ENCODE measurements at regions not wholly inside any gene's neighbourhood (a gene's known extent, or its start where the extent isn't known, plus 50 kb on each side); places are given as distances from the start of the nearest gene placed in this dataset.

GRCh38 chr1:19010503-19010902 is 54.0 kb upstream of the IFFO2 start:
- CTCF ChIA-PET, result interaction anchor here (1.0 to 2.3 kb wide), 6 partner anchors 9 to 170 kb away, joined by 3 to 14 read pairs (median 7); no protein-coding TSS in a partner anchor
- Mint-ChIP-seq H3K27ac (peak overlapping the region; percentile 81), H3K4me1 (ENCODE audit: low read depth) (peaks cover 34% of the 10 kb centered on the region), H3K27me3 (peaks cover 3% of the 10 kb centered on the region), H3K9me3 (no peaks in the 10 kb centered on the region), H3K4me3 (no peak overlapping the region), H3K36me3 (ENCODE audit: low read depth) (no peaks in the 10 kb centered on the region)
- TF ChIP-seq, protein P1, sequence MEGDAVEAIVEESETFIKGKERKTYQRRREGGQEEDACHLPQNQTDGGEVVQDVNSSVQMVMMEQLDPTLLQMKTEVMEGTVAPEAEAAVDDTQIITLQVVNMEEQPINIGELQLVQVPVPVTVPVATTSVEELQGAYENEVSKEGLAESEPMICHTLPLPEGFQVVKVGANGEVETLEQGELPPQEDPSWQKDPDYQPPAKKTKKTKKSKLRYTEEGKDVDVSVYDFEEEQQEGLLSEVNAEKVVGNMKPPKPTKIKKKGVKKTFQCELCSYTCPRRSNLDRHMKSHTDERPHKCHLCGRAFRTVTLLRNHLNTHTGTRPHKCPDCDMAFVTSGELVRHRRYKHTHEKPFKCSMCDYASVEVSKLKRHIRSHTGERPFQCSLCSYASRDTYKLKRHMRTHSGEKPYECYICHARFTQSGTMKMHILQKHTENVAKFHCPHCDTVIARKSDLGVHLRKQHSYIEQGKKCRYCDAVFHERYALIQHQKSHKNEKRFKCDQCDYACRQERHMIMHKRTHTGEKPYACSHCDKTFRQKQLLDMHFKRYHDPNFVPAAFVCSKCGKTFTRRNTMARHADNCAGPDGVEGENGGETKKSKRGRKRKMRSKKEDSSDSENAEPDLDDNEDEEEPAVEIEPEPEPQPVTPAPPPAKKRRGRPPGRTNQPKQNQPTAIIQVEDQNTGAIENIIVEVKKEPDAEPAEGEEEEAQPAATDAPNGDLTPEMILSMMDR (IDR thresholded peaks at IDR 0.05), result no peak
- DNase-seq, result no peak
- no peak for ATAC-seq
- intact Hi-C loops (cut with micrococcal nuclease), result no loop called here
- POLR2A ChIA-PET, result interaction anchor here (0.8 to 1.7 kb wide), 4 partner anchors 9 to 83 kb away, joined by 3 to 6 read pairs (median 4); no protein-coding TSS in a partner anchor

DNA sequence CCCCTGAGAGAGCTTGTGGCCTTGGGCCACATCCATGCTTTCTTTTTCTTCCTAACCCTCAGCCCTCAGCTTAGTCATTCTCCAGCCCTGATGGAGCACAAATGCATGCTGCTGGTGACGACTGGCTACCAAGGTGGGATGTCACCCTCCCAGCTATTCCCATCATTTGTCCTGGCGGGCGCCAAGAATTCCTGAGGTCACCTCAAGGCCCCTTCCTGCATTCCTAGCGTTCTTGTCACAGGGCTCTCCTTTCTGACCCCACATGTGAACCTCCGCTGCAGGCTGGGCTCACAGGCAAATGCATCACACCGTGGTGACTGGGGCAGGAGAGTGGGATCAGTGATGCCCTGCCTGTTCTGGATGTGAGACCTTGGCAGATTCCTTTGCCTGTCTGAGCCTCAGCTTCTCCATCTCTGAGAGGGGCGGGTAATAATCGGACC is 53.4 kb upstream of the IFFO2 start:
- intact Hi-C loops (cut with micrococcal nuclease), result no loop called here
- TF ChIP-seq, protein P1 (IDR thresholded peaks at IDR 0.05), result no peak
- no peak overlapping the region for H3K4me3 Mint-ChIP-seq
- H3K27ac Mint-ChIP-seq, result peak overlapping the region; percentile 81
- H3K9me3 Mint-ChIP-seq, result no peaks in the 10 kb centered on the region
- no peaks in the 10 kb centered on the region for H3K36me3 Mint-ChIP-seq (ENCODE audit: low read depth)
- DNase-seq, result no peak
- ChIA-PET CTCF (interaction anchor here (1.4 to 2.0 kb wide), 3 partner anchors 9 to 210 kb away, joined by 3 to 5 read pairs (median 3); partner anchors contain the start of gene IFFO2), POLR2A (interaction anchor here (0.8 to 1.2 kb wide), 4 partner anchors 8 to 40 kb away, joined by 3 to 4 read pairs (median 4); no protein-coding TSS in a partner anchor)
- ATAC-seq, result no peak
- H3K4me1 Mint-ChIP-seq (ENCODE audit: low read depth), result peaks cover 34% of the 10 kb centered on the region
- H3K27me3 Mint-ChIP-seq, result peaks cover 3% of the 10 kb centered on the region

DNA sequence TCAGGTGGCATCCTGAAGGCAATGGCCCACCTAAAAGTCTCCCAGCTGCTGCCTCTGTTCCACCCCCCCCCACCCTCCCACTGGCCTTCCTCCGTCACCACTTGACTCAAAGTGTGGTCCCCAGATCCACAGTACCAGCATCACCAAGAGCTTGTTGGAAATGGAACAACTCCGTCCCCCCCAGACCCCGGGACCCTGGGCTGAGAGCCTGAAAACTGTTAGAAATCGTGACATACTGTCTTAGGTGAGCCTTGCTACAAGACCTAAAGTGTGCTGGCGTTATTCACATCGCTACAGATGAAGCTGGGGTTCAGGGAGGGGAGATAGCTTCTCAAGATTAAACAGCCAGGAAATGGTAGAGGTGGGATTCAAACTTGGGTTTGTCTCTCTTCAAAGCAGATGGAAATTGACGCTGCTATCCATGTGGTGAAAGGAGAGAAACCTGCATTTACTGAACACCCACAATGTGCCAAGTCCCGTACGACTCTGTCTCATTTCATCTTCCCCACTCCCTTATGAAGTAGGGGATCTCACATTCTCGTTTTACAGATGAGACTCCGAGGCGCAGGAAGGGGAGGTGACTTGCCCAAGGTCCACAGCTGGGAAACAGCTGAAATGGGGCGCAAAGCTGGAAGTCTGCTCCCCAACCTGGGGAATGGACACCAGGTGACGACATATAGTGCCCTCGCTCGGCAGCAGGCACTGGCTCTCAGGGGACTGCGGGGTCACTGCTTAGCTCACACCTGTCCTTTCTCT is 52.8 kb upstream of the IFFO2 start:
- no peak for DNase-seq
- Mint-ChIP-seq H3K4me3 (no peak overlapping the region), H3K27me3 (peaks cover 3% of the 10 kb centered on the region), H3K9me3 (no peaks in the 10 kb centered on the region), H3K27ac (peak overlapping the region; percentile 40), H3K36me3 (ENCODE audit: low read depth) (no peaks in the 10 kb centered on the region), H3K4me1 (ENCODE audit: low read depth) (peaks cover 34% of the 10 kb centered on the region)
- POLR2A ChIA-PET, result interaction anchor here (0.8 to 1.2 kb wide), 4 partner anchors 8 to 40 kb away, joined by 3 to 4 read pairs (median 4); no protein-coding TSS in a partner anchor
- TF ChIP-seq, protein P1 (IDR thresholded peaks at IDR 0.05), result no peak
- intact Hi-C loops (cut with micrococcal nuclease), result no loop called here
- ATAC-seq, result no peak
- CTCF ChIA-PET, result interaction anchor here (0.8 to 1.5 kb wide), 3 partner anchors 9 to 211 kb away, joined by 3 read pairs; partner anchors contain the start of gene IFFO2

DNA sequence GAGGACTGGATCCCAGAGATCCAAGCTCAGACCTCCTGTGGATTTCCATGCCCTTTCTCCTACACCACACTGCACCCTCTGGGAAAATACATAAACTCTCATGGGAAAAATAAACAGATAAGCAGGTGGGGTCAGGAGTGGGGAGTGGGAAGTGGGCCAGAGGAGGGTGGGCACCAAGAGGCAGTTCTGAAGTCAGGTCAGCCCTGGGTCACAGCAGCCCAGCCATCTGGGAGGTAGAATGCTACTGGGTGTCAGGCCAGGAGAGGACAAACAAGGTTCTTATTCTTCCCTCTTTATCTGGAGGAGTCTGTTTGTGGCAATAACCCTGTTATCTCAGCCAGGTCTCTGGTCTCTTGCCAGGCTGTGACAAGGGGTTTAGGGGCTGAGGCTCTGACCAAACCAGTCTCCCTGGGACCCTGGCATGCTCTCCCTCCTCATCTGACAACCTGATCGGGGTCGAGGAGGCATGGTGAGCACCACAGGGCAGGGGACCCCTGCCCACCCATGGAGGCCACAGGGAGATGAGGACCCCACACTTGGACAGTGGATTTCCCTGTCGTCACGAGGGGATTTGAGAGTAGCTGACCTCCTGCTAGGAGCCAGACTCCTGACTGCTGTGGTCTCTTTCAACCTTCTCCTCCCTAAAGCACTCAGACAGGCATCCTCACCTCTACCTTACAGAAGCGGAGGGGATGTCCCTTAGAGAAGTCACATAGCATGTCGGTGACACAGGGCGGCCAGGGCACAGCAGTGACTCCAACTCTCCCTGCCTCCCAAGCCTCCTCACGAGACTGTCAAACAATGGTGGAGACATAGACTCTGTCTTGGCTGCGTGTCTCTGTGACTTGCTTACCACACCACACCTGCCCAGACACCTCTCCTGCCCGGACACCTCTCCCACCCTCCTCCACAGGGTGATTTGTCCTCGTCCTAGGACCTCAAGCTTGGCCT is 51.3 kb upstream of the IFFO2 start:
- ATAC-seq, result no peak
- intact Hi-C loops (cut with micrococcal nuclease), result no loop called here
- no peaks in the 10 kb centered on the region for H3K9me3 Mint-ChIP-seq
- TF ChIP-seq, protein P1 (IDR thresholded peaks at IDR 0.05), result no peak
- H3K36me3 Mint-ChIP-seq (ENCODE audit: low read depth), result no peaks in the 10 kb centered on the region
- peaks cover 47% of the 10 kb centered on the region for H3K4me1 Mint-ChIP-seq (ENCODE audit: low read depth)
- H3K27me3 Mint-ChIP-seq, result peaks cover 3% of the 10 kb centered on the region
- H3K4me3 Mint-ChIP-seq, result no peak overlapping the region
- DNase-seq, result no peak
- CTCF ChIA-PET, result no interaction called here
- no peak overlapping the region for H3K27ac Mint-ChIP-seq
- POLR2A ChIA-PET, result no interaction called here
